HG03460 (cell line): ENCODE measurements at regions not wholly inside any gene's neighbourhood (a gene's known extent, or its start where the extent isn't known, plus 50 kb on each side); places are given as distances from the start of the nearest gene placed in this dataset.

Experiments used
- ATAC-seq: cut with Tn5 transposase; IDR thresholded peaks from one replicate; pipeline ENCODE4 v1.9.1; 2021; ENCODE audit not compliant: unreplicated experiment

DNA sequence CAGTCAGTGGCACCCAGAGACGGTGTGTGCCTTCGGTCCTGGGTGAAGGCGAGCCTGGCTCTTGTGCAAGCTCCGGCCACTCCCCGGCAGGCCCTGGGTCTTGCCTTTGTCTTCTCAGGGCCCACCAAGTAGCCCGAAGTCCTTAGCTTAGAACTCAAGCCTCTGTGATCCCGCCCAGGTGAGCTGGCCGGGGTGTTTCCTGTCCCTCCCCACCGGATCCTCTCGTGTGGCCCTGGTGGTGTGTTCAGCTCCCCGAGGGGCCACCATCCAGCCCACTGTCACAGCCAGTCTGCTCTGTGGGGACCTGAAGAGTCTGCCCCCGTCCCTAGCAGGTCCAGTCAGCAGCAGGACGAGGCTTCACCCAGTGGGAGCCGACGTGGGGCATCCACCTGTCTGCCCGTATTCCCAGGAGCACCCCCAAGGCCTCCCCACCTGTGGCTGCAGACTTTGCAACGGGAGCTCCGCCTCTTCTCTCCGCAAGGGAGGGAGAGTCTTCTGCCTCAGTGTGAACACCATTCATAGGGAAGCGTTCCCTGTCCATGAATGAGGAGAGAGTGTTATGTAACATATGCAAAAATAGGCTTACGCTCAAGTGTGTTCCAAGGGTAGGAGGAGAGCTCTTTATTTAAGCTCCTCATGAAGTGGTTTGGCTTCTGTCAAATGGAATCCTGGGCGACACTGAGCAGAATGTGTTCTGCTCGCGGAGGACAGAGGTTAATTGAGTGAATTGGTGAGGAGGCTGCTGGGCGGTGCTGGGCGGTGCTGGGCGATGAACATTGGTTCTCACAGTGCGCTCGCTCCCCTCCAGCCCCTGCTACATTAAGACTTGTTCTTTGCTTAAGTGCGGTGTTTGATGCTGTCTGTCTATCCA lies 108.9 kb downstream of the CRYAA start:
- no peak for ATAC-seq

DNA sequence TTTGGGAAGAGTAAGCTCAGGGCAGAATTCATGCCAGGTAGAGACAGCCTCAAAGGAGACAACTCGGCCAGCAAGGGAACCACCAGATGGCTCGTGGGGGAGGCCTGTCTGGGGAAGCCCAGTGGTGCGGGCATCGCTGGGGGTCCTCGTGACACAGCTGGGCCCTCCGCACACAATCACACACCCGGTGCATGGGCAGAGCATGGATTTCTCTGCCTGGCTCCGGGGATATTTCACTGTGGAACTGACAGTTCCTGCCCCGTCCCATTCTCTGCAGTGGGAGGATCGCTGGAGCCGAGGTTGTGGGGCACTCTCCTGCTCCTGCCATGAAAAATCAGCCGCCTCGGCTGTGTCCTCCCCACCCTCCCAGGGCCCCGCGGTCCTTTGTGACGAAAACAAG lies 108.0 kb downstream of the CRYAA start:
- ATAC-seq: no peak

DNA sequence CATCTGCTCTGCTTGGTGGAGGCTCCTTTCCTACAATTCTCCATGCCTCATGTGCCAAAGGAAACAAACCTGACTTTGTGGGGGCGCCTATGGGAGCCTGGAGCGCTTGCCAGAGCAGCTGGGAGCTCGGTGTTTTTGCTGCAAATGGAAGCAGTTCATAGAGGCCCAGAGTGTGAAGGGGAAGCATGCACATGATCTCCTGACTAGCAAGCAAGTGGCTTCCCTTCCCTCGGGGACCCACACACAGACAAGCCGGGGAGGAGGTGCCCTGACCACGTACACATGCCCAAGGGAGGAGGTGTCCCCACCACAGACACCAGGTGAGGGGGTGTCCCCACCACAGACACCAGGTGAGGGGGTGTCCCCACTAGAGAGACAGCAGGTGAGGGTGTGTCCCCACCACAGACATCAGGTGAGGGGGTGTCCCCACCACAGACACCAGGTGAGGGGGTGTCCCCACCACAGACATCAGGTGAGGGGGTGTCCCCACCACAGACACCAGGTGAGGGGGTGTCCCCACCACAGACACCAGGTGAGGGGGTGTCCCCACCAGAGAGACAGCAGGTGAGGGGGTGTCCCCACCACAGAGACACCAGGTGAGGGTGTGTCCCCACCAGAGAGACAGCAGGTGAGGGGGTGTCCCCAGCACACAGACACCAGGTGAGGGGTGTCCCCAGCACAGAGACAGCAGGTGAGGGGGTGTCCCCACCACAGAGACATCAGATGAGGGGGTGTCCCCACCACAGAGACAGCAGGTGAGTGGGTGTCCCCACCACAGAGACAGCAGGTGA lies 106.8 kb downstream of the CRYAA start:
- ATAC-seq: no peak

DNA sequence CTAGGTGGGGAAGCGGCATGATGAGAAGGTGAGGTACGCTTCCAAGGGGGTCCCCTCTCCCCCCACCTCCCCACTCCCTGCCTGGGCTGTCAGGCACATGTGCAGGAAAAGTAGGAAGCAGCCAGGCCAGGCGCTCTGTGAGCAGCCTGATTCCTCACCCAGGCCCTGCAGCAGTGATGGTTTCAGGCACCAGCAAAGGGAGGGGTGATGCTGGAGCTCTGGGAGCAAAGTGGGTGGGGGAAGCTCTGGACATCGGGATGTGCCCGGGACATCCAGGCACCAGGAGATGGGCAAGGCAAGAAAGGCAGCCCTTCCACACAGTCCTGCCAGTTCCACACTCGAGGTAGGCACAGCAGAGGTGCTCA lies 106.1 kb downstream of the CRYAA start:
- no peak for ATAC-seq

DNA sequence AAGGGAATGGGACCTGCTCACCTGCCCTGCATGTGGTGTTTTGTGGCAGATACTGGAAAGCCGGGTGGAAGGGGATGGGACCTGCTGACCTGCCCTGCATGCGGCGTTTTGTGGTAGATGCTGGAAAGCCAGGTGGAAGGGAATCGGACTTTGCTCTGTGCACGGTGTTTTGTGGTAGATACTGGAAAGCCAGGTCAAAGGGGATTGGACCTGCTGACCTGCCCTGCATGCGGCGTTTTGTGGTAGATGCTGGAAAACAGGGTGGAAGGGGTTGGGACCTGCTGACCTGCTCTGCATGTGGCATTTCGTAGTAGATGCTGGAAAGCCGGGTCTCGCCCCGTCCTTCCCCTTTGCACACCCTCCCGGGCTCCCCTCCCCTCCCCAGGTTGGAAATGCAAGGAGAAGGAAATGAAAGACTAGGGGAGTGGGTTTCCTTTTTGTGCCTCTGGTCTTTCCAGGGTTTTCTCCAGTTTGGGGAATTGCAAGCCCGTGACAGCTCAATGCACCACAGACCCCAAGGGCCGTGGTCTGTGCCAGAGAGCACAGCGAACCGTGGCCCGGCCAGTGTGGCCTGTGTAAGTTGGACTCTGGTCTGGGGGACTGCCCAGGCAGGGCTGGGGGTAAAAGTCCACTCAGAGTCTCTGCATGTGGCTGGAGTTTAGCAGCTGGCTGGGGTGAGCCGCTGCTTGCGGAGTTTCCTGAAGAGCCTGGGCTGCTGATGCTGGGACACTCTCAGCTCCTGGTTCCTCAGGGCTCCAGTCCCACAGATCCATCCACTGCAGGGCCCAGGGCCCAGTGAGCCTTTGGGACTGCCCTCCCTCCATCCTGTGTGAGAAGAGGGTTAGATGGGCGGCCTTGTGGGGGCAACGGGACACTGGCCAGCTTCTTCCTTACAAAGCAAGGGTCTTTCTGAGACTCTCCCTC lies 105.5 kb downstream of the CRYAA start:
- no peak for ATAC-seq

DNA sequence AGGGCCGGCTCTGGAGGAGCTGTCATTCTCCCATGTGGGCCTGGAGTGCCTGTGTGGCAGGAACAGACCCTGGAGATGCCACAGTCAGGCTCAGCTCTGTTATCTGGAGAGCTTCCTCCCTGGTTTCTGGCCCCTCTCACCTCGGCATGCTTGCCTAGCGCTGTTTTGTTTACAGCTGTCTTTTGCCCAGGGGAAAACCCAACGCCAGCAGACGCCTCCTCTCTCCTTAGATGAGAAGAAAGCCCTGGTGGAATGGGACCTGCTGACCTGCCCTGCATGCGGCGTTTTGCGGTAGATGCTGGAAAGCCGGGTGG lies 104.9 kb downstream of the CRYAA start:
- no peak for ATAC-seq

DNA sequence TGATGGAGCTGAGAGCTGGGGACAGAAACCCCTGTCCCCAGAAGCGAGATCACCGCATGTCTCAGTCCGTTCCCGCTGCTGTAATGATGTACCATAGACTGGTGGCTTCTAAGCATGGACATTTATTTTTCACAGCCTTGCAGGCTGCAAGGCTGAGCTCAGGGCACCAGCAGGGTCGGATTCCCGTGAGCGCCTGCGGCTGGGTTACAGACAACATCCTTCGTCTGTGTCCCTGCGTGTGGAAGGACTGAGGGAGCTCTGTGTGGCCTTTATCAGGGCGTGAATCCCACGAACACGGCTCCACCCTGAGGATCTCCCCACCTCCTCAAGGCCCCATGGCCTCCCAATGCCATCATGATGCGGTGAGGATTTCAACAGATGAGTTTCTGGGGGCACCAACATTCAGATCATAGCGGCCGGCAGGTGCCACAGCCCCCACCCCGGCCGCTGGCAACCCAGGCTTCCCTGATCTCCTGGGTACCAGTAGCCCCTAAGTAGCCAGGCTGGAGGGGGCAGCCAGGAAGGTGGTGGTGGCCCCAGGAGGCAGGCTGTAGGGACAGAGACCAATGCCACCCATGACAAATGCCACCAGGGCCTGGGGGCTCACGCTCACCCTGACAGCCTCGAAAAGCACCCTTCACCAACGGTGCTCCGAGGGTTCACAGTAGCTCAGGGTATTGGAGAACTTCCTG lies 104.4 kb downstream of the CRYAA start:
- ATAC-seq: no peak

DNA sequence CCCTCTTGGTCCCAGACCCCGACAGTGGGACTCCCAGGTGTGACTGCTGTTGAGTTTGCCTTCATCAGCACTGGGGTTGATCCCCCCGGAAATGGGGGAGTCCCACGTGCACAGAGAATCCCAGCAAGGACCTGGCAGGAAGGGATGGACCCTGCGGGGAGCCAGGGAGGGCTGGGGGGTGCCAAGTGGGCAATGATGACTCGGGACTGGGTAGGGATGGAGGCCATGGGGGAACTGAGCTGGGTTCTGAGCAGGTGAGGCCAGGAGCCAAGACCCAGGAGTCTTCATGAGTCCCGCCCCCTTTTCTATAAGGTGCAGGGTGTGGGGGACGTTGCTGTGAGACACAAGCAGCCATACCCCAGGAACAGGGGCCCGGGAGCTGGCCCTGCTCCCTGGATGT lies 103.8 kb downstream of the CRYAA start:
- no peak for ATAC-seq

DNA sequence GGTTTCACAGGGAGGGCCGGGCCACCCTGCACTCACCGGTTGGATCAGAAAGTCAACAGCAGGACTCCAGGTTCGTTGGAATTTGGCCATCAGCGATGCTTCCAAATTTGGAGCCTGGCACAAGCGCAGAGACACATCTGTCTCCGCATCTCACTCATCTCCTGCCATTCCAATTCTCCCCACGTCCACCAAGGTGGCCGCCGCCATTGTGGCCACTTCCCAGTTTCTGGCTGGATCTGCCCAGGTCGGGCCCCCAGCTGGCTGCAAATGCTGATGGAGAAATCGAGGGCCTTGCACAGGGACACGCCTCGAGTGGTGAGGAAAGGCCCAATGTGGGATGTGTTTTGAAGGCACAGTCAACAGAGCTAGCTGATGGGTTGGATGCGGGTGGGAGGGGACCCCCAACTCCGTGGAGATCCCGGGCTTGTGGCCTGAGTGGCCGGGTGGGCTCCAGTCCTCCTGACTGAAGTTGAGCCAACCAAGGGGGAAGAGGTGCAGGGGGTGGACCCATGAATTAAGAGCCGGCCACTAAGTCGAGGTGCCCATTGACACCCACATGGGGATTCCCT lies 102.7 kb downstream of the CRYAA start:
- ATAC-seq: no peak

DNA sequence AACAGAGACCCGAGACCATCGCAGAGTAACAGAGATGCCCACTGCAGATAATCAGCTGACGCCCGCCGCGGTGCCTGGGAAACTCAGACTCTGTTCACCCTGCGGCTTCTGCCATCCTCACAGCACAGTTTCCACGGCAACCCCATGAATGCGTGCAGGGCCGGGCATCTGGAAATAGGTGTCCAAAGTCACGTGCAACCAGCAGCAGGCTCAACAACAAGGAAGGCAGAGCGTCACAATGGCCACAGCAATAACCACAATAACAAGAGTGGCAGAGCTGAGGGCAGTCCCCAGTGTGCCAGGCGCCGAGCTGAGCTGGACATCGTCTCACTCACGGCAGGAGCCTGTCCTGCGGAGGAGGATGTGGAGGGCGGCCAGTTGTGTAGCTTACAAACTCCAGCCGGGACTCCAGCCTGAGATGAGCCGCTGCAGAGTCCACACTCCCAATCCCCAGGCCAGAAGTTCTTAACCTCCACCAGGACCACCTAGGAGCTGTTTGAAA lies 102.0 kb downstream of the CRYAA start:
- ATAC-seq: no peak

DNA sequence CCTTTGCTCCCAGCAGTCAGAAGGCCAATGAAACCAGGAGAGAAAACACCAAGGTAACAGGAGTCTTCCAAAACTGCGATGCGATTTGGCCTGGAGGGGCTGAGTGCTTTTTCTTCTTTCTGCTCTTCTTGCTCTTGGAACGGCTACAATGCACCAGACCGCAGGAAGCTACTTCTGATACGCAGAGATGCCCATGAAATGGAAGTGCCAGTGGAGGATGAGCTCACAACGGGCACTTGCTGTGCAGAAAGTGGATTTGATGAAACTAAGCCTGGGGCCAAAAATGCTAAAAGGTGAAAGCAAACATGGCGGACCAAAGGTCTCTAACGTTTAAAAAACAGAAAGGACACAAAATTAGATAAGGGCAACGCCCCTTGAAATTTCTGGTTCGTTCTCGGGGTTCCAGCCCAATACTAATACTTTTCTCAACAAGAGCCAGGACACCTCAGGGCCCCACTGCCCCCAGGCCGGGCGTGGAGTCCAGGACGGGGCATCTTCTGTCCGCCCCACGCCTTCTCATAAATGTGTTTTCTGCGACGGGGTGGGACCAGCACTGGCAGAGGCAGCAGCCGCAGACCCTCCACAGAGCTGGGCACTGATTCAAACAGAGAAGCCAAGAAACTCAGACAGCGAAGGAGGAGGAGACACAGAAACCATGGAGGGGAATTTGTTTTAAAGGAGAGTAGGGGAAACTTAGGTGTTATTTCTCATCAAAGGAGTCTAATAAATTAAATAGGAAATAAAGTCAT lies 101.3 kb downstream of the CRYAA start:
- no peak for ATAC-seq

DNA sequence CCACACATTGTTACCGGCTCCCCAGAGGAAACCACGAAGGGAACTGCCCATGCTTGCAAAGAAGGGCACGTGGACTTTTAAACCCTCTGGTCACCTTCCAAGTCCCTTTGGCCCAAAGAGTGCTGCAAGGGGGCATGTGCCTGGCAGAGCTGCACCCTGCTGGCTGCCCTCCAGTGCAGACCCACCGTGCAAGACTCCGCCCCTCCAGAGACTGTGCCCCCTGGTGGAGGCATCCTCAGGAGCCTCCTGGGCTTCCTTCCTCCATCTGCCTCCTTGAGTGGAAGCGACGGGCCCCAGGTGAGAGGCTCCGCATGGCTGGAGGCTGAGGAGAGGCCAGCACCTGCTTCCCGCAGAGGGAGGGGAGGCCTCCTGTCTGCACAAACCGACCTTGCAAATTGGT lies 100.6 kb downstream of the CRYAA start:
- ATAC-seq: no peak

DNA sequence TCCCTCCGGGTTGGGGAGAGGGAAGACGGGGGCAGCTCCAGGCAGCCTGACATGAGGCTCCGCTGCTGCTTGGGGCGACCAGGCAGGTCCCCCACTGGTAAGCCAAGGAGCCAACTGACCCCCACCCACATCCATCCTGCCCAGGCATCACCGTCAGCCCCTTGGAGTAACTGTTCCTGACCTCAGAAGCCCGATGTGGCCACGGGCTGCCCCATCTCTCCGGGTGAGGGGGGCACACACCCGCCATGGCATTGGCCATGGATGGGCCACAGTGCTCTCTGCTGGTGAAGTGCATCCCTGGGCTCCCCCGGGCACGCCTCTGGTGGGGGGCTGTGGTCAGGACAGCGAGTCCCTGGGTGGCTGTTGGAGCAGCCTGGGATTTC lies 100.0 kb downstream of the CRYAA start:
- no peak for ATAC-seq

DNA sequence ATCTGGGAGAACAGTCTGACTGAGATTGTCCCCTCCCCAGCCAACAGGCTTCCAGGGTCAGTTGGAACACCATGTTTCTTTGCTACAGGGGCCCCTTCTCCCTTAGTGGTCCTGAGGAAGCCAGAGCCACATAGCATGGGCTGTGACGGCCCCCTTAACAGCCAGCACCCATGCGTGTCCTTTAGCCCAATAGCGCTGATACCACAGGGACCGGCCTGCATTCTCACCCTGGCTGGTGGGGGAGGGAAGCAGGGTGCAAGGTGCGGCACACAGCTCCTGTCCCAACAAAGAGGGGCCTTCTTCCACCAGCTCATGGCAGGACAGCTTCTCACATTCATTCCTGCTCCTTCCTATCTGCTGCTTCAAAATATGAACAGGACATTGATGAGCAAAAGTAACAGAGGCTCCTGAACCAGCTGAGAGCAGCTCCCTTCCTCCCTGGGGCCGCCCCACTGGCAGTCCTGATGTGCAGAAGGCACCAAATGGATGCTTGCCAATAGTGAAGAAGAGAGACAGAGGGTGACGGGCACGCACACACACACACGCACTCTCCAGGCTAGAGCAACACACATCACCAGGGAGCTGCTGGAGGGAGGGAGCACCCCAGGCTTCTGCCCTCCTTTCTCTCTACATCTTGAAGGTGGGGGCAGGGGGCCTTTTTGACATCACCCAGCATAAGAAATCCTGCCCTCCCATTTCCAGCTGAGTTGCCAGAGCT lies 99.4 kb downstream of the CRYAA start:
- no peak for ATAC-seq

DNA sequence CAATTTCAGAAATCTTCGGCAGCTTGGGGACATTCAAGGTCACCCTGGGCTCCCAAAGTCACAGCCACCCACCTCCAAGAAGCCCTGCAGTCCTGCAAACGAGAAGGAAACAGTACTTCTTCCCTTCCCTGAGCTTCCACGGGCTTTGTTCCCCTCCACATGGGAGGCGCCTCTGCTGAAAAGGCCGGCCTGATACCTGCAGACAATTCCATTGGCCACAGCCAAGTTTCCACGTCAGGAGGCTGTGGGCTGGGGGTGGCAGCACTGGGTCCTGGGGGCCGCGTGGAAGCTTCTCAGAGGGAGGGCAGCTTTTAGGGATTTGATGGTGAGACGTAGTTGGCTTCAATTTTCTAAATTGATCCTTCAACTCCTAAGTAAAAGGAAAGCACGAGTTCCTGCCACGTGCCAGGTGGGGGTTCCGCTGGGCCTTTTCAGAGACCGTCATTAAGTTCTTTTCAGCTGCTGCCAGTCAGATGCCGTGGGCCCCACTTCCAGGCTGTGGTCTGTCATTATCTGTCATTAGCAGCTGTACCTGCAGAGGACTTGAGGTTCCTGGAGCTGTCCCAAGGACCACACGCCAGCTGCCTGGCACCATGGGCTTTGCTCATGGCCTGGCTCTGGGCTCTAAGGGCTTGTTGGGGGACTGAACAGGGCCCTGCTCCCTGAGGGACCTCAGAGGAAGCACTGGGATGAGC lies 98.7 kb downstream of the CRYAA start:
- ATAC-seq: no peak

DNA sequence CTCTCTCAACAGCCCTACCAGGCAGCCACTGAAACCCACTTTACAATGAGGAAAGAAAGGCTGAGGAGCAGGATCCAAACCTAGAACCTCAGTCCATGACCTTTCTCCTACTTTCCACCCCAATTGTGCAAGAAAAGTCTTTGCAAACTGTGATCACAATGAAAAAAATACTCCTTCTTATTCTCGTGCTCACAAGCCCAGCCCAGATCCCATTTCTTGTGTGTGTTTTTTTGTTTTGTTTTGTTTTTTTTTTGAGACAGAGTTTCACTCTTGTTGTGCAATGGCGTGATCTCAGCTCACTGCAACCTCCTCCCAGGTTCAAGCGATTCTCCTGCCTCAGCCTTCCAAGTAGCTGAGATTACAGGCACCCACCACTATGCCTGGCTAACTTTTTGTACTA lies 97.7 kb downstream of the CRYAA start:
- ATAC-seq: no peak

DNA sequence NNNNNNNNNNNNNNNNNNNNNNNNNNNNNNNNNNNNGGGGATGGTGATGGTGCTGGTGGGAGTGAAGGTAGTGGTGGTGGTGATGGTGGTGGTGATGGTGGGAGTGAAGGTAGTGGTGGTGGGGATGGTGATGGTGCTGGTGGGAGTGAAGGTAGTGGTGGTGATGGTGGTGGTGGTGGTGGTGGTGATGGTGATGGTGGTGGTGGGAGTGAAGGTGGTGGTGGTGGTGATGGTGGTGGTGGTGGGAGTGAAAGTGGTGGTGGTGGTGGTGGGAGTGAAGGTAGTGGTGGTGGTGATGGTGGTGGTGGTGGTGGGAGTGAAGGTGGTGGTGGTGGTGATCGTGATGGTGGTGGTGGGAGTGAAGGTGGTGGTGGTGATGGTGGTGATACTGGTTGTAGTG lies 93.6 kb downstream of the CRYAA start:
- ATAC-seq: no peak
